ENCODE measurements at regions not wholly inside any gene's neighbourhood (a gene's known extent, or its start where the extent isn't known, plus 50 kb on each side); places are given as distances from the start of the nearest gene placed in this dataset.

- TF ChIP-seq CTCF (IDR thresholded peaks at IDR 0.05) (no peak), POLR2A (IDR thresholded peaks at IDR 0.05) (no peak)
These were observed 122.2 kb downstream of the ZNF486 start for GRCh38 chr19:20289186-20289585.
